Hepatocyte (in vitro differentiated cells): ENCODE measurements at regions not wholly inside any gene's neighbourhood (a gene's known extent, or its start where the extent isn't known, plus 50 kb on each side); places are given as distances from the start of the nearest gene placed in this dataset.

ENCODE experiments used
- DNase-seq: peaks from one replicate; pipeline ENCODE4 v3.0.0-alpha.2; 2016; ENCODE audit warnings: low spot score
- H2AFZ ChIP-seq: fragments of 200-600 bp; sonication (generic); 2 replicates; pipeline ENCODE4 v1.6.0; 2016; ENCODE audit warnings: antibody characterized with exemption, mild to moderate bottlenecking
- H3K27ac ChIP-seq: fragments of 200-600 bp; sonication (generic); 2 replicates; pipeline ENCODE4 v1.5.1; 2016; ENCODE audit warnings: mild to moderate bottlenecking
- H3K27me3 ChIP-seq: fragments of 200-600 bp; sonication (generic); 2 replicates; pipeline ENCODE4 v1.6.1; 2016
- H3K36me3 ChIP-seq: fragments of 200-600 bp; sonication (generic); replicated peaks from 2 replicates; pipeline ENCODE4 v1.5.1; 2016; ENCODE audit warnings: low read depth; ENCODE audit not compliant: insufficient read depth
- H3K4me1 ChIP-seq: fragments of 200-600 bp; sonication (generic); 2 replicates; pipeline ENCODE4 v1.5.1; 2016; ENCODE audit warnings: mild to moderate bottlenecking, moderate library complexity; ENCODE audit not compliant: insufficient read depth
- H3K4me2 ChIP-seq: fragments of 200-600 bp; sonication (generic); 2 replicates; pipeline ENCODE4 v1.6.0; 2016
- H3K4me3 ChIP-seq: fragments of 200-600 bp; sonication (generic); 2 replicates; pipeline ENCODE4 v1.5.1; 2016; ENCODE audit warnings: mild to moderate bottlenecking
- H3K79me2 ChIP-seq: fragments of 200-600 bp; sonication (generic); 2 replicates; pipeline ENCODE4 v1.6.0; 2017; ENCODE audit warnings: mild to moderate bottlenecking
- H3K9me2 ChIP-seq: fragments of 200-600 bp; sonication (generic); replicated peaks from 2 replicates; pipeline ENCODE4 v1.6.0; 2017; ENCODE audit warnings: mild to moderate bottlenecking; ENCODE audit not compliant: insufficient read depth
- H3K9me3 ChIP-seq: fragments of 200-600 bp; sonication (generic); 2 replicates; pipeline ENCODE4 v1.5.1; 2016; ENCODE audit warnings: low read depth, mild to moderate bottlenecking
- H4K20me1 ChIP-seq: fragments of 200-600 bp; sonication (generic); 2 replicates; pipeline ENCODE4 v1.6.0; 2016; ENCODE audit warnings: mild to moderate bottlenecking; ENCODE audit not compliant: insufficient read depth, poor library complexity, severe bottlenecking
- EZH2 ChIP-seq: fragments of 200-600 bp; sonication (generic); IDR thresholded peaks from 2 replicates; pipeline ENCODE4 v1.6.1; 2016; ENCODE audit warnings: antibody characterized with exemption, mild to moderate bottlenecking, borderline replicate concordance
- EZH2phosphoT487 ChIP-seq: fragments of 200-600 bp; sonication (generic); IDR thresholded peaks from one replicate; pipeline ENCODE4 v1.6.1; 2018; ENCODE audit warnings: antibody characterized with exemption, mild to moderate bottlenecking, low read depth, moderate library complexity; ENCODE audit not compliant: unreplicated experiment, severe bottlenecking
- WGBS: methylation state at CpG from one replicate; pipeline ENCODE4 v1.1.6; 2016; ENCODE audit warnings: low lambda C conversion rate; ENCODE audit errors: missing lambda C conversion rate; 5-methylcytosine and 5-hydroxymethylcytosine counted together
- TF ChIP-seq, protein P1 (sequence below): fragments of 200-600 bp; sonication (generic); IDR thresholded peaks from 2 replicates; pipeline ENCODE4 v1.5.1; 2016; ENCODE audit warnings: antibody characterized with exemption, mild to moderate bottlenecking; ENCODE audit not compliant: poor library complexity

DNA sequence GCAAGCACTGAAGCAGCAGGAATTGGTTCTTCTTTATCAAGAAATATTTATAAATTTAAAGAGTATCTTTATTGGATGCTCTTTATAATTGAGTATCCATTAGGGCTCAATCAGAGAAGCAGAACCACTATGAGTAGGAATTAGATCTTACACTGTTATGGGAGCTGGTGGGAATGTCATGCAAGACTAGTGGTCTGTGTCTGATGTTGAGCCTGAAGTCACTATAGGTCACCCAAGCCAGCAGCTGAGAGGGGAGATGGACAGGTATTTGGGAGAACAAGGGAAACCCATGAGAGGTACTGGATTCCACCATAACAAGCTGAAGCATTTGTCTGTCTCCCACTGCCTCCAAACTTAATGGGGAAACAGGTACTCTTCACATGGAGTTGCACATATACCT lies 283.7 kb upstream of the BOD1L1 start:
- Histone ChIP-seq H3K4me1 (peaks cover 11% of the 10 kb centered on the region), H4K20me1 (no peaks in the 10 kb centered on the region), H3K9me3 (no peaks in the 10 kb centered on the region), H3K79me2 (no peaks in the 10 kb centered on the region), H3K4me3 (no peak overlapping the region), H3K36me3 (no peaks in the 10 kb centered on the region), H2AFZ (no peak overlapping the region), H3K9me2 (no peaks in the 10 kb centered on the region), H3K27me3 (no peaks in the 10 kb centered on the region), H3K27ac (no peak overlapping the region), H3K4me2 (no peak overlapping the region)
- TF ChIP-seq EZH2phosphoT487: no peak
- no peak for TF ChIP-seq EZH2
- TF ChIP-seq, protein P1, sequence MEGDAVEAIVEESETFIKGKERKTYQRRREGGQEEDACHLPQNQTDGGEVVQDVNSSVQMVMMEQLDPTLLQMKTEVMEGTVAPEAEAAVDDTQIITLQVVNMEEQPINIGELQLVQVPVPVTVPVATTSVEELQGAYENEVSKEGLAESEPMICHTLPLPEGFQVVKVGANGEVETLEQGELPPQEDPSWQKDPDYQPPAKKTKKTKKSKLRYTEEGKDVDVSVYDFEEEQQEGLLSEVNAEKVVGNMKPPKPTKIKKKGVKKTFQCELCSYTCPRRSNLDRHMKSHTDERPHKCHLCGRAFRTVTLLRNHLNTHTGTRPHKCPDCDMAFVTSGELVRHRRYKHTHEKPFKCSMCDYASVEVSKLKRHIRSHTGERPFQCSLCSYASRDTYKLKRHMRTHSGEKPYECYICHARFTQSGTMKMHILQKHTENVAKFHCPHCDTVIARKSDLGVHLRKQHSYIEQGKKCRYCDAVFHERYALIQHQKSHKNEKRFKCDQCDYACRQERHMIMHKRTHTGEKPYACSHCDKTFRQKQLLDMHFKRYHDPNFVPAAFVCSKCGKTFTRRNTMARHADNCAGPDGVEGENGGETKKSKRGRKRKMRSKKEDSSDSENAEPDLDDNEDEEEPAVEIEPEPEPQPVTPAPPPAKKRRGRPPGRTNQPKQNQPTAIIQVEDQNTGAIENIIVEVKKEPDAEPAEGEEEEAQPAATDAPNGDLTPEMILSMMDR: no peak
- DNase-seq: no peak

DNA sequence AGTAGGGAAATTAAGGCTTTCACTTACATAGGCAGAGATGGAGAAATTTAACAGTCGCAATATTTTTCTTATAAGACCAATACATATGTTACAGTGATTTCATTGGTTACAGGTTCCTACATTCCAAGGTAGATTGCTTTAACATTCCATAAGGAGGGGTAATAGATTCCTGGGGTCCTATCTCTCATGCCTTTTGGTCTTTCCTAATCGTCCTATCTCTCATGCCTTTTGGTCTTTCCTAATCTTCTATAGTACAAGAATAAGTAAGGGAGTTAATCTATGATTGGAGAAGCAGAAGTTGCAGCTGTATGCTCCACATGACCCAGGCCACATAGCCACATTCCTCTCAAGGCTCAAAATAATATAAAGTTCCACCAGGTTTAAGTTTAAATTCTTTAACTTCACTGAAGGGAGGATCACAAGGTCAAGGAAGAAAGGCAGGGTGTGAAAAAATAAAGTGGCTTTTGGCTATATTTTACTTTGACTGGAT lies 285.0 kb upstream of the BOD1L1 start:
- Histone ChIP-seq H3K9me2 (no peaks in the 10 kb centered on the region), H4K20me1 (no peaks in the 10 kb centered on the region), H3K4me2 (no peak overlapping the region), H3K4me3 (no peak overlapping the region), H3K4me1 (peaks cover 11% of the 10 kb centered on the region), H3K27ac (no peak overlapping the region), H3K9me3 (no peaks in the 10 kb centered on the region), H2AFZ (no peak overlapping the region), H3K79me2 (no peaks in the 10 kb centered on the region), H3K27me3 (no peaks in the 10 kb centered on the region), H3K36me3 (no peaks in the 10 kb centered on the region)
- TF ChIP-seq, protein P1: no peak
- TF ChIP-seq EZH2: no peak
- TF ChIP-seq EZH2phosphoT487: no peak
- 69% methylated on average over 2 of the region's 2 CpGs for WGBS
- no peak for DNase-seq

DNA sequence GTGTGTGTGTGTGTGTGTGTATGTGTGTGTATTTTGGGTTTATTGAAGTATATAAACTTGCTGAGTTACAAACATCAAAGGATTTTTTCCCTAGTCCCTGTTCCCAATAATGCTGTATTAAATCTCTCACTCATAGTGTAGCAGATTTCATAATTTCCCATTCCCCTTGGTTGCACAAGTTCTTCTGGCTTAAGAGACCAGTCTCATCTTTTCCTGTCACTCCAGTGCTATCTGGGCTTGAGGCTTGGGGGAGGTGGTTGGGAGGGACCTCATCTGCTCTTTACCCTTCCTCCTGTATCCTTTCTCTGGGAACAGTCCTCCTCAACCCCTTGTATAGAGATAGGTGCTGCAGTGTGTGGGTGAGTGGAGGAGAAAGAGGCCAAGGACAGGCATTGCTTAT lies 285.4 kb upstream of the BOD1L1 start:
- Histone ChIP-seq H3K36me3 (no peaks in the 10 kb centered on the region), H4K20me1 (no peaks in the 10 kb centered on the region), H3K4me2 (no peak overlapping the region), H3K79me2 (no peaks in the 10 kb centered on the region), H3K4me1 (peaks cover 6% of the 10 kb centered on the region), H3K4me3 (no peak overlapping the region), H3K9me3 (no peaks in the 10 kb centered on the region), H2AFZ (no peak overlapping the region), H3K9me2 (no peaks in the 10 kb centered on the region), H3K27ac (no peak overlapping the region), H3K27me3 (no peaks in the 10 kb centered on the region)
- DNase-seq: no peak
- TF ChIP-seq EZH2 (no peak), EZH2phosphoT487 (no peak)
- TF ChIP-seq, protein P1: no peak

DNA sequence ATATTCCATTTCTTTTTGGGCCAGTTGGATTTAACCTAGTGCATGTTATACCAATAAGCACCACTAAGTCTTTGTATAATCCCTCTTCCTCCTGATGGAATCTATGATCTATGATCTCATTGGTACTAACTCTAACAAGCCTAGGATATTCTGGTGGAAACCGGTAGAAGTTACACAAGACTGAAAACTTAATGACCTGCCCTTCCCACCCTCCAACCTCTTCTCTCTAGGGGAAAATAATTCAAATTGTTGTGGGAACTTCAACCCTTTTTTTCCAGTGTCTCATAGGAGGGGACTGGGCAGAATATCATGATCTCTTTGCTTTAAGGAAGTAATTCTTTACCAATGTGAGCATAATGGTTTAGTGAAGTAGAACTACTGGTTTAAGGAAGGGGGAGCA lies 289.5 kb upstream of the BOD1L1 start:
- DNase-seq: no peak
- Histone ChIP-seq H3K4me1 (peaks cover 3% of the 10 kb centered on the region), H3K79me2 (no peaks in the 10 kb centered on the region), H2AFZ (no peak overlapping the region), H3K9me3 (no peaks in the 10 kb centered on the region), H3K27ac (no peak overlapping the region), H4K20me1 (no peaks in the 10 kb centered on the region), H3K9me2 (no peaks in the 10 kb centered on the region), H3K36me3 (no peaks in the 10 kb centered on the region), H3K27me3 (no peaks in the 10 kb centered on the region), H3K4me3 (no peak overlapping the region), H3K4me2 (no peak overlapping the region)
- 67% methylated on average over 1 of the region's 1 CpG for WGBS
- TF ChIP-seq EZH2phosphoT487 (no peak), EZH2 (no peak)
- TF ChIP-seq, protein P1: no peak
